IMR-90 (cell line): ENCODE measurements at regions not wholly inside any gene's neighbourhood (a gene's known extent, or its start where the extent isn't known, plus 50 kb on each side); places are given as distances from the start of the nearest gene placed in this dataset.

ENCODE experiments used
- ATAC-seq: fragments of 200-7000 bp; cut with Tn5 transposase; 2 replicates; pipeline ENCODE4 v1.9.1; 2020; ENCODE audit warnings: low read depth, mild to moderate bottlenecking, moderate library complexity
- BruUV-seq: library from RNA; stranded (reverse); fragments of 400-500 nt; replicated peaks from 2 replicates; lab custom pipeline; 2021; lab: Mats Ljungman, UMichigan
- CTCF ChIA-PET: fragments of 300-600 bp; formaldehyde crosslinking; extraction: SDS; loops from one replicate; lab custom pipeline; 2021; ENCODE audit warnings: antibody characterized with exemption; lab: Yijun Ruan, JAX
- POLR2A ChIA-PET: fragments of 300-600 bp; sonication (Branson Sonifier 250); formaldehyde crosslinking; loops from one replicate; lab custom pipeline; 2022; ENCODE audit warnings: antibody characterized with exemption; ENCODE audit not compliant: unreplicated experiment; lab: Charles Lee
- DNase-seq: peaks from one replicate; pipeline ENCODE4 v3.0.0; 2013
- H2AFZ ChIP-seq: replicated peaks from 2 replicates; pipeline ENCODE3; 2013; ENCODE audit warnings: low read length, mild to moderate bottlenecking; ENCODE audit not compliant: poor library complexity
- H2AK5ac ChIP-seq: 2 replicates; pipeline ENCODE4 v1.6.1; 2013; ENCODE audit warnings: low read depth, low read length, inconsistent platforms
- H2AK9ac ChIP-seq: replicated peaks from 2 replicates; pipeline ENCODE3; 2013; ENCODE audit warnings: mild to moderate bottlenecking, low read depth, low read length, moderate library complexity; ENCODE audit not compliant: poor library complexity
- H2BK120ac ChIP-seq: 2 replicates; pipeline ENCODE4 v1.6.1; 2013; ENCODE audit warnings: low read depth, low read length, inconsistent platforms
- H2BK15ac ChIP-seq: 3 replicates; pipeline ENCODE4 v1.6.1; 2013; ENCODE audit warnings: low read depth, low read length, inconsistent platforms
- H2BK20ac ChIP-seq: 2 replicates; pipeline ENCODE4 v1.6.1; 2013; ENCODE audit warnings: low read depth, mild to moderate bottlenecking, inconsistent platforms, low read length, moderate library complexity
- H2BK5ac ChIP-seq: 2 replicates; pipeline ENCODE4 v1.6.1; 2013; ENCODE audit warnings: mild to moderate bottlenecking, low read depth, low read length, inconsistent platforms; ENCODE audit not compliant: poor library complexity, severe bottlenecking
- H3K14ac ChIP-seq: replicated peaks from 2 replicates; pipeline ENCODE4 v1.6.1; 2013; ENCODE audit warnings: low read depth, low read length, inconsistent platforms
- H3K18ac ChIP-seq: 2 replicates; pipeline ENCODE4 v1.6.1; 2013; ENCODE audit warnings: low read depth, low read length, control low read depth
- H3K23ac ChIP-seq: 2 replicates; pipeline ENCODE4 v1.6.1; 2013; ENCODE audit warnings: low read depth, low read length, inconsistent platforms
- H3K27ac ChIP-seq: 2 replicates; pipeline ENCODE4 v1.5.1; 2013; ENCODE audit warnings: mild to moderate bottlenecking, control low read depth, low read length; ENCODE audit not compliant: insufficient read depth
- H3K27me3 ChIP-seq: 2 replicates; pipeline ENCODE4 v1.6.1; 2013; ENCODE audit warnings: low read length; ENCODE audit not compliant: control insufficient read depth, insufficient read depth
- H3K36me3 ChIP-seq: 2 replicates; pipeline ENCODE4 v1.6.1; 2013; ENCODE audit warnings: low read length, mixed read lengths; ENCODE audit not compliant: control insufficient read depth, insufficient read depth
- H3K4ac ChIP-seq: 2 replicates; pipeline ENCODE4 v1.6.1; 2013; ENCODE audit warnings: low read depth, low read length, inconsistent platforms
- H3K4me1 ChIP-seq: 2 replicates; pipeline ENCODE4 v1.6.1; 2013; ENCODE audit warnings: low read length, mixed read lengths; ENCODE audit not compliant: control insufficient read depth, insufficient read depth
- H3K4me2 ChIP-seq: 2 replicates; pipeline ENCODE4 v1.6.1; 2013; ENCODE audit warnings: low read depth, mild to moderate bottlenecking, control low read depth, low read length, moderate library complexity
- H3K4me3 ChIP-seq: 2 replicates; pipeline ENCODE4 v1.5.1; 2013; ENCODE audit warnings: low read depth, mild to moderate bottlenecking, control low read depth, low read length, moderate library complexity; ENCODE audit not compliant: insufficient read depth
- H3K56ac ChIP-seq: 2 replicates; pipeline ENCODE4 v1.6.1; 2013; ENCODE audit warnings: low read length, inconsistent platforms; ENCODE audit not compliant: insufficient read depth; ENCODE audit errors: extremely low read depth
- H3K79me1 ChIP-seq, 2 experiments: 2 replicates each; pipeline ENCODE4 v1.6.1; 2013; ENCODE audit warnings: low read length in 2 of 2, inconsistent platforms in 1 of 2, low read depth in 1 of 2
- H3K9ac ChIP-seq: 2 replicates; pipeline ENCODE4 v1.6.1; 2013; ENCODE audit warnings: low read depth, low read length, control low read depth
- H3K9me1 ChIP-seq: 2 replicates; pipeline ENCODE4 v1.6.1; 2013; ENCODE audit warnings: low read length, inconsistent platforms; ENCODE audit not compliant: insufficient read depth
- H3K9me3 ChIP-seq: 2 replicates; pipeline ENCODE4 v1.6.1; 2013; ENCODE audit warnings: low read length; ENCODE audit not compliant: control insufficient read depth, insufficient read depth
- H4K20me1 ChIP-seq: 2 replicates; pipeline ENCODE4 v1.6.1; 2013; ENCODE audit warnings: low read length, inconsistent platforms; ENCODE audit not compliant: insufficient read depth
- H4K5ac ChIP-seq: 2 replicates; pipeline ENCODE4 v1.6.1; 2013; ENCODE audit warnings: mild to moderate bottlenecking, low read depth, low read length, control low read depth
- H4K8ac ChIP-seq, 2 experiments: 2 replicates each; pipeline ENCODE4 v1.6.1; 2013; ENCODE audit warnings: low read depth in 2 of 2, low read length in 2 of 2, control low read depth in 1 of 2, inconsistent platforms in 1 of 2
- H4K91ac ChIP-seq: 2 replicates; pipeline ENCODE4 v1.6.1; 2013; ENCODE audit warnings: low read depth, low read length, inconsistent platforms; ENCODE audit not compliant: insufficient read depth
- BHLHE40 ChIP-seq: fragments of 150-350 bp; IDR thresholded peaks from 2 replicates; pipeline ENCODE4 v1.6.1; 2016; ENCODE audit warnings: mild to moderate bottlenecking, low read depth, low read length
- CEBPB ChIP-seq: IDR thresholded peaks from 2 replicates; pipeline ENCODE4 v1.6.1; 2012; ENCODE audit warnings: low read depth, low read length, improper control_type of control experiment
- CHD1 ChIP-seq: IDR thresholded peaks from 2 replicates; pipeline ENCODE4 v1.6.1; 2012; ENCODE audit warnings: low read depth, low read length, improper control_type of control experiment
- FOS ChIP-seq: fragments of 150-350 bp; IDR thresholded peaks from 2 replicates; pipeline ENCODE4 v1.6.1; 2016; ENCODE audit warnings: low read depth, low read length
- MAFK ChIP-seq: IDR thresholded peaks from 2 replicates; pipeline ENCODE4 v1.6.1; 2012; ENCODE audit warnings: low read depth, low read length, improper control_type of control experiment
- MAZ ChIP-seq: IDR thresholded peaks from 2 replicates; pipeline ENCODE4 v1.6.1; 2012; ENCODE audit warnings: low read depth, mild to moderate bottlenecking, low read length, improper control_type of control experiment, moderate library complexity, borderline replicate concordance
- MXI1 ChIP-seq: IDR thresholded peaks from 2 replicates; pipeline ENCODE4 v1.6.1; 2012; ENCODE audit warnings: low read depth, mild to moderate bottlenecking, low read length, moderate library complexity, borderline replicate concordance
- NFE2L2 ChIP-seq: fragments of 150-350 bp; IDR thresholded peaks from 2 replicates; pipeline ENCODE4 v1.6.1; 2016; ENCODE audit warnings: low read depth, mild to moderate bottlenecking, low read length
- POLR2A ChIP-seq: IDR thresholded peaks from 2 replicates; pipeline ENCODE4 v1.6.1; 2012; ENCODE audit warnings: mild to moderate bottlenecking, low read depth, low read length
- RAD21 ChIP-seq: IDR thresholded peaks from 2 replicates; pipeline ENCODE4 v1.6.1; 2012; ENCODE audit warnings: low read length, improper control_type of control experiment
- RCOR1 ChIP-seq: IDR thresholded peaks from 2 replicates; pipeline ENCODE4 v1.6.1; 2012; ENCODE audit warnings: mild to moderate bottlenecking, low read length, improper control_type of control experiment; ENCODE audit not compliant: insufficient replicate concordance
- RFX5 ChIP-seq: IDR thresholded peaks from 2 replicates; pipeline ENCODE4 v1.8.0; 2012; ENCODE audit warnings: low read depth, mild to moderate bottlenecking, low read length, moderate library complexity
- SMC3 ChIP-seq: fragments of 150-350 bp; IDR thresholded peaks from 2 replicates; pipeline ENCODE4 v1.6.1; 2016; ENCODE audit warnings: low read depth, mild to moderate bottlenecking, antibody characterized with exemption, low read length, moderate library complexity
- WGBS, 2 experiments: methylation state at CpG; one replicate each; pipeline versions ENCODE4 v1.1.5 to v1.1.7; 2013; ENCODE audit warnings: missing lambda C conversion rate in 2 of 2; ENCODE audit not compliant: insufficient read length in 1 of 2; ENCODE audit errors: extremely low coverage in 2 of 2; 5-methylcytosine and 5-hydroxymethylcytosine counted together
- dilution Hi-C: fragments of 300-500 bp; cut with HindIII; formaldehyde crosslinking; loops from one replicate; pipeline ENCODE4 v1.14.3; 2018; ENCODE audit warnings: low sequenced_read_pairs; ENCODE audit not compliant: unreplicated experiment
- in situ Hi-C: fragments of 300-500 bp; cut with MboI; formaldehyde crosslinking; loops from 3 replicates; pipeline ENCODE4 v1.14.3; 2019; ENCODE audit warnings: low sequenced_read_pairs, inconsistent platforms, mixed read lengths
- intact Hi-C: fragments of 100-400 bp; cut with micrococcal nuclease; formaldehyde crosslinking; loops from 2 replicates; pipeline ENCODE4 v1.10.0; 2022
- TF ChIP-seq, protein P1 (sequence below): fragments of 150-350 bp; IDR thresholded peaks from 2 replicates; pipeline ENCODE4 v1.6.1; 2016; ENCODE audit warnings: low read depth, mild to moderate bottlenecking, low read length, moderate library complexity, borderline replicate concordance
- TF ChIP-seq, protein P2 (sequence below): fragments of 150-350 bp; IDR thresholded peaks from 2 replicates; pipeline ENCODE4 v1.6.1; 2017; ENCODE audit warnings: mild to moderate bottlenecking, antibody characterized with exemption, low read length, low read depth
- TF ChIP-seq, protein P3 (sequence below): conservative IDR thresholded peaks from 2 replicates; pipeline ENCODE4 v1.5.1; 2012; ENCODE audit warnings: mild to moderate bottlenecking, low read depth, low read length, improper control_type of control experiment

DNA sequence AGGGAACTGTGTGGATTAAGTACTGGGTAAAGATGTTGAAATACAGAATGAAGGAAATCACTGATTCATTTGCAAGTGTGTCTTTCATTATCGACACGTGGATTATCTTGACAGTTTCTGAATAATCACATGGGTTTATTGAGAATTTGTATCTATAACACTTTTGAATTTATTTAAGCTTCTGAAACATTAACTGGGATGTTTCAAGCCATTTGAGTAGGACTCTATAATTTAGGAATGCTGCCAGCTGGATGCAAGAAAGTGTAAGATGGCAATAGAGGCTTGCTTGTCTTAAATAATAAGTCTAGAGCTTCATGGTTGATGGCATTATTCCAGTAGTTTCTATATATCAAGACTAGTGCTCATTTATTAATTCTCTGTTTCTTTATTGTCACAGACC lies 1100.7 kb upstream of the GHITM start:
- Histone ChIP-seq H3K14ac (no peak overlapping the region), H3K4me3 (no peak overlapping the region), H2AK5ac (no peak overlapping the region), H3K9me3 (no peaks in the 10 kb centered on the region), H3K18ac (no peak overlapping the region), H3K9ac (no peak overlapping the region), H2BK20ac (no peak overlapping the region), H4K20me1 (no peaks in the 10 kb centered on the region), H3K56ac (no peak overlapping the region), H3K27ac (no peak overlapping the region), H3K9me1 (no peaks in the 10 kb centered on the region), H4K5ac (no peak overlapping the region), H3K4me1 (no peaks in the 10 kb centered on the region), H2BK15ac (no peak overlapping the region), H3K79me1 (no peaks in the 10 kb centered on the region), H3K4me2 (no peak overlapping the region), H3K36me3 (no peaks in the 10 kb centered on the region), H3K23ac (no peak overlapping the region), H2BK5ac (no peak overlapping the region), H3K4ac (no peak overlapping the region), H3K27me3 (no peaks in the 10 kb centered on the region), H2BK120ac (no peak overlapping the region), H4K91ac (no peak overlapping the region), H4K8ac (no peak overlapping the region), H2AFZ (no peak overlapping the region), H2AK9ac (no peak overlapping the region)
- dilution Hi-C loops: no loop called here
- intact Hi-C loops: no loop called here
- POLR2A ChIA-PET: no interaction called here
- ATAC-seq: no peak
- CTCF ChIA-PET: no interaction called here
- no peak for DNase-seq
- TF ChIP-seq CEBPB (no peak), SMC3 (no peak), RAD21 (no peak), MXI1 (no peak), POLR2A (no peak), MAFK (no peak), CHD1 (no peak), MAZ (no peak), RFX5 (no peak), FOS (no peak), BHLHE40 (no peak), RCOR1 (no peak), NFE2L2 (no peak)
- TF ChIP-seq, protein P1, sequence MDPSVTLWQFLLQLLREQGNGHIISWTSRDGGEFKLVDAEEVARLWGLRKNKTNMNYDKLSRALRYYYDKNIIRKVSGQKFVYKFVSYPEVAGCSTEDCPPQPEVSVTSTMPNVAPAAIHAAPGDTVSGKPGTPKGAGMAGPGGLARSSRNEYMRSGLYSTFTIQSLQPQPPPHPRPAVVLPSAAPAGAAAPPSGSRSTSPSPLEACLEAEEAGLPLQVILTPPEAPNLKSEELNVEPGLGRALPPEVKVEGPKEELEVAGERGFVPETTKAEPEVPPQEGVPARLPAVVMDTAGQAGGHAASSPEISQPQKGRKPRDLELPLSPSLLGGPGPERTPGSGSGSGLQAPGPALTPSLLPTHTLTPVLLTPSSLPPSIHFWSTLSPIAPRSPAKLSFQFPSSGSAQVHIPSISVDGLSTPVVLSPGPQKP: no peak
- TF ChIP-seq, protein P2, sequence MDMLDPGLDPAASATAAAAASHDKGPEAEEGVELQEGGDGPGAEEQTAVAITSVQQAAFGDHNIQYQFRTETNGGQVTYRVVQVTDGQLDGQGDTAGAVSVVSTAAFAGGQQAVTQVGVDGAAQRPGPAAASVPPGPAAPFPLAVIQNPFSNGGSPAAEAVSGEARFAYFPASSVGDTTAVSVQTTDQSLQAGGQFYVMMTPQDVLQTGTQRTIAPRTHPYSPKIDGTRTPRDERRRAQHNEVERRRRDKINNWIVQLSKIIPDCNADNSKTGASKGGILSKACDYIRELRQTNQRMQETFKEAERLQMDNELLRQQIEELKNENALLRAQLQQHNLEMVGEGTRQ: no peak
- TF ChIP-seq, protein P3, sequence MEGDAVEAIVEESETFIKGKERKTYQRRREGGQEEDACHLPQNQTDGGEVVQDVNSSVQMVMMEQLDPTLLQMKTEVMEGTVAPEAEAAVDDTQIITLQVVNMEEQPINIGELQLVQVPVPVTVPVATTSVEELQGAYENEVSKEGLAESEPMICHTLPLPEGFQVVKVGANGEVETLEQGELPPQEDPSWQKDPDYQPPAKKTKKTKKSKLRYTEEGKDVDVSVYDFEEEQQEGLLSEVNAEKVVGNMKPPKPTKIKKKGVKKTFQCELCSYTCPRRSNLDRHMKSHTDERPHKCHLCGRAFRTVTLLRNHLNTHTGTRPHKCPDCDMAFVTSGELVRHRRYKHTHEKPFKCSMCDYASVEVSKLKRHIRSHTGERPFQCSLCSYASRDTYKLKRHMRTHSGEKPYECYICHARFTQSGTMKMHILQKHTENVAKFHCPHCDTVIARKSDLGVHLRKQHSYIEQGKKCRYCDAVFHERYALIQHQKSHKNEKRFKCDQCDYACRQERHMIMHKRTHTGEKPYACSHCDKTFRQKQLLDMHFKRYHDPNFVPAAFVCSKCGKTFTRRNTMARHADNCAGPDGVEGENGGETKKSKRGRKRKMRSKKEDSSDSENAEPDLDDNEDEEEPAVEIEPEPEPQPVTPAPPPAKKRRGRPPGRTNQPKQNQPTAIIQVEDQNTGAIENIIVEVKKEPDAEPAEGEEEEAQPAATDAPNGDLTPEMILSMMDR: no peak
- in situ Hi-C loops: no loop called here
- no TSS peak for BruUV-seq
- WGBS, 2 experiments: no CpG with 5 or more reads among the region's 2 CpGs
